CD14-positive monocyte (primary cell): ENCODE measurements at regions not wholly inside any gene's neighbourhood (a gene's known extent, or its start where the extent isn't known, plus 50 kb on each side); places are given as distances from the start of the nearest gene placed in this dataset.

Experiments
- DNase-seq, 3 donors: peaks; one replicate each; pipeline ENCODE4 v3.0.0-alpha.2; 2011 to 2022
- H2AFZ ChIP-seq: 2 replicates; pipeline ENCODE4 v1.6.0; 2012; ENCODE audit warnings: mild to moderate bottlenecking, low read depth, low read length, inconsistent platforms; ENCODE audit not compliant: insufficient read depth, poor library complexity, severe bottlenecking
- H3K27ac ChIP-seq, 2 donors: 1 replicate in 1 of 2; 2 replicates in 1 of 2; pipeline ENCODE4 v1.5.1; 2012 to 2013; ENCODE audit warnings: low read length in 2 of 2, control low read depth in 1 of 2, inconsistent platforms in 1 of 2, low read depth in 1 of 2, mild to moderate bottlenecking in 1 of 2
- H3K27me3 ChIP-seq, 2 donors: one replicate each; pipeline versions ENCODE4 v1.6.0 to v1.6.1; 2011 to 2013; ENCODE audit warnings: low read length in 2 of 2; ENCODE audit not compliant: control insufficient read depth in 2 of 2, insufficient read depth in 2 of 2
- H3K36me3 ChIP-seq, 2 donors: replicated peaks in 1 of 2; 1 replicate in 1 of 2; 2 replicates in 1 of 2; pipeline versions ENCODE4 v1.5.1 to v1.6.1; 2012 to 2013; ENCODE audit warnings: low read length in 2 of 2, control low read depth in 1 of 2, inconsistent platforms in 1 of 2, mild to moderate bottlenecking in 1 of 2; ENCODE audit not compliant: insufficient read depth in 2 of 2, control insufficient read depth in 1 of 2
- H3K4me1 ChIP-seq, 2 donors: 1 replicate in 1 of 2; 2 replicates in 1 of 2; pipeline versions ENCODE4 v1.5.1 to v1.6.1; 2012 to 2013; ENCODE audit warnings: low read length in 2 of 2, control low read depth in 1 of 2, inconsistent platforms in 1 of 2, mild to moderate bottlenecking in 1 of 2, moderate library complexity in 1 of 2; ENCODE audit not compliant: insufficient read depth in 2 of 2, control insufficient read depth in 1 of 2
- H3K4me2 ChIP-seq: replicated peaks from 2 replicates; pipeline ENCODE3; 2012; ENCODE audit warnings: low read length, moderate library complexity, mild to moderate bottlenecking; ENCODE audit not compliant: poor library complexity, severe bottlenecking; ENCODE audit errors: extremely low read depth
- H3K4me3 ChIP-seq, 3 experiments: fragments of 200-600 bp in 1 of 3; sonication (generic) in 1 of 3; replicated peaks in 1 of 3; 1 replicate in 2 of 3; 2 replicates in 1 of 3; pipeline ENCODE4 v1.5.1; 2011 to 2013; ENCODE audit warnings: low read length in 3 of 3, mild to moderate bottlenecking in 3 of 3, control low read depth in 2 of 3, low read depth in 2 of 3, inconsistent platforms in 1 of 3, moderate library complexity in 1 of 3
- H3K79me2 ChIP-seq: 2 replicates; pipeline ENCODE4 v1.6.0; 2012; ENCODE audit warnings: mild to moderate bottlenecking, control low read depth, inconsistent platforms, low read length, moderate library complexity; ENCODE audit not compliant: insufficient read depth
- H3K9ac ChIP-seq: 2 replicates; pipeline ENCODE4 v1.6.0; 2017; ENCODE audit warnings: low read length, mild to moderate bottlenecking; ENCODE audit not compliant: insufficient read depth, poor library complexity, severe bottlenecking
- H3K9me3 ChIP-seq, 2 donors: replicated peaks in 1 of 2; 1 replicate in 1 of 2; 2 replicates in 1 of 2; pipeline versions ENCODE4 v1.5.1 to v1.6.1; 2012 to 2013; ENCODE audit warnings: low read length in 2 of 2, control low read depth in 1 of 2; ENCODE audit not compliant: control insufficient read depth in 1 of 2, insufficient read depth in 1 of 2
- H4K20me1 ChIP-seq: 2 replicates; pipeline ENCODE4 v1.6.0; 2012; ENCODE audit warnings: mild to moderate bottlenecking, low read length, control low read depth, moderate library complexity; ENCODE audit not compliant: insufficient read depth
- H3K27ac Mint-ChIP-seq, 7 donors: one replicate each; pipeline ENCODE4 v1.8.0; 2020; ENCODE audit warnings: mild to moderate bottlenecking in 7 of 7, mixed read lengths in 7 of 7, moderate library complexity in 6 of 7, inconsistent platforms in 2 of 7
- H3K27me3 Mint-ChIP-seq, 3 donors: one replicate each; pipeline ENCODE4 v1.8.0; 2021 to 2022; ENCODE audit warnings: low read depth in 3 of 3, mild to moderate bottlenecking in 3 of 3, mixed read lengths in 3 of 3, moderate library complexity in 3 of 3, inconsistent platforms in 1 of 3
- H3K36me3 Mint-ChIP-seq, 2 donors: one replicate each; pipeline ENCODE4 v1.8.0; 2020; ENCODE audit warnings: mixed read lengths in 2 of 2, inconsistent platforms in 1 of 2, mild to moderate bottlenecking in 1 of 2
- H3K4me1 Mint-ChIP-seq: one replicate; pipeline ENCODE4 v1.8.0; 2020; ENCODE audit warnings: mild to moderate bottlenecking, mixed read lengths
- H3K4me3 Mint-ChIP-seq, 2 donors: one replicate each; pipeline ENCODE4 v1.8.0; 2020; ENCODE audit warnings: mild to moderate bottlenecking in 2 of 2, mixed read lengths in 2 of 2, moderate library complexity in 1 of 2
- H3K9me3 Mint-ChIP-seq, 7 donors: one replicate each; pipeline ENCODE4 v1.8.0; 2020 to 2022; ENCODE audit warnings: mixed read lengths in 7 of 7, mild to moderate bottlenecking in 6 of 7, moderate library complexity in 6 of 7, inconsistent platforms in 2 of 7
- WGBS: methylation state at CpG from one replicate; pipeline ENCODE4 v1.1.5; 2013; ENCODE audit warnings: missing lambda C conversion rate; ENCODE audit not compliant: insufficient coverage; 5-methylcytosine and 5-hydroxymethylcytosine counted together
- intact Hi-C, 2 donors: fragments of 100-400 bp; cut with micrococcal nuclease; formaldehyde crosslinking; loops; one replicate each; pipeline versions ENCODE4 v1.15.0 to v1.15.1; 2023
- TF ChIP-seq, protein P1 (sequence below): fragments of 200-600 bp; IDR thresholded peaks from one replicate; pipeline ENCODE4 v1.8.0; 2022; ENCODE audit warnings: antibody characterized with exemption, mild to moderate bottlenecking

DNA sequence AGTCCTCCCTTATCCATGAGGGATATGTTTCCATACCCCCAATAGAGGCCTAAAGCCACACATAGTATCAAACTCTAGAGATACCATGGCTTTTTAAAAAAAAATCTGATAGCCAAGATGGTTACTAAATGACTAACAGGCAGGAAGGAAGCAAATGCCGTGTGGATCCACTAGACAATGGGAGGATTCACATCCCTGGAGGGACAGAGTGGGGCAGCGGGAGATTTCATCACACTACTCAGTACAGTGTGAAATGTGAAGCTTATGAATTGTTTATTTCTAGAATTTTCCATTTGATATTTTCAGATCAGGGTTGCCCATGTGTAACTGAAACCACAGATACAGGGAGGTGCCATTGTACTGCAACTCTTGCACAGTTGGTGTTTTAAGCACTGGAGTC, 826.6 kb downstream of the SQOR start:
- H3K9ac ChIP-seq: no peak overlapping the region
- H3K36me3 ChIP-seq: no peaks in the 10 kb centered on the region
- Mint-ChIP-seq H3K27ac (no peak overlapping the region), H3K36me3 (no peaks in the 10 kb centered on the region), H3K27me3 (peaks cover 0 to 2% (median 0%) of the 10 kb centered on the region in 3 donors), H3K9me3 (peaks cover 2 to 11% (median 5%) of the 10 kb centered on the region in 7 donors), H3K4me3 (no peak overlapping the region), H3K4me1 (no peaks in the 10 kb centered on the region)
- peaks cover 3 to 15% of the 10 kb centered on the region in 2 donors for H3K9me3 ChIP-seq
- TF ChIP-seq, protein P1, sequence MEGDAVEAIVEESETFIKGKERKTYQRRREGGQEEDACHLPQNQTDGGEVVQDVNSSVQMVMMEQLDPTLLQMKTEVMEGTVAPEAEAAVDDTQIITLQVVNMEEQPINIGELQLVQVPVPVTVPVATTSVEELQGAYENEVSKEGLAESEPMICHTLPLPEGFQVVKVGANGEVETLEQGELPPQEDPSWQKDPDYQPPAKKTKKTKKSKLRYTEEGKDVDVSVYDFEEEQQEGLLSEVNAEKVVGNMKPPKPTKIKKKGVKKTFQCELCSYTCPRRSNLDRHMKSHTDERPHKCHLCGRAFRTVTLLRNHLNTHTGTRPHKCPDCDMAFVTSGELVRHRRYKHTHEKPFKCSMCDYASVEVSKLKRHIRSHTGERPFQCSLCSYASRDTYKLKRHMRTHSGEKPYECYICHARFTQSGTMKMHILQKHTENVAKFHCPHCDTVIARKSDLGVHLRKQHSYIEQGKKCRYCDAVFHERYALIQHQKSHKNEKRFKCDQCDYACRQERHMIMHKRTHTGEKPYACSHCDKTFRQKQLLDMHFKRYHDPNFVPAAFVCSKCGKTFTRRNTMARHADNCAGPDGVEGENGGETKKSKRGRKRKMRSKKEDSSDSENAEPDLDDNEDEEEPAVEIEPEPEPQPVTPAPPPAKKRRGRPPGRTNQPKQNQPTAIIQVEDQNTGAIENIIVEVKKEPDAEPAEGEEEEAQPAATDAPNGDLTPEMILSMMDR: no peak
- no peak overlapping the region for H3K27ac ChIP-seq
- no peak overlapping the region for H3K4me3 ChIP-seq
- H3K4me1 ChIP-seq: no peaks in the 10 kb centered on the region
- 60% methylated on average over 1 of the region's 2 CpGs for WGBS
- H3K79me2 ChIP-seq: no peaks in the 10 kb centered on the region
- no peaks in the 10 kb centered on the region for H4K20me1 ChIP-seq
- H3K27me3 ChIP-seq: no peaks in the 10 kb centered on the region
- DNase-seq: no peak
- no peak overlapping the region for H3K4me2 ChIP-seq
- intact Hi-C loops: no loop called here
- H2AFZ ChIP-seq: no peak overlapping the region

- Histone ChIP-seq H3K4me2 (no peak overlapping the region), H3K9me3 (peaks cover 2 to 15% of the 10 kb centered on the region in 2 donors), H2AFZ (no peak overlapping the region), H3K36me3 (no peaks in the 10 kb centered on the region), H3K79me2 (no peaks in the 10 kb centered on the region), H3K27ac (no peak overlapping the region), H3K4me1 (no peaks in the 10 kb centered on the region), H3K27me3 (no peaks in the 10 kb centered on the region), H3K9ac (no peak overlapping the region), H3K4me3 (no peak overlapping the region), H4K20me1 (no peaks in the 10 kb centered on the region)
- WGBS: no CpG with 5 or more reads among the region's 1 CpG
- H3K27ac Mint-ChIP-seq: no peak overlapping the region
- TF ChIP-seq, protein P1: no peak
- H3K9me3 Mint-ChIP-seq: peaks cover 0 to 10% (median 4%) of the 10 kb centered on the region in 7 donors
- intact Hi-C loops: no loop called here
- H3K4me1 Mint-ChIP-seq: no peaks in the 10 kb centered on the region
- no peaks in the 10 kb centered on the region for H3K36me3 Mint-ChIP-seq
- DNase-seq: no peak
- H3K4me3 Mint-ChIP-seq: no peak overlapping the region
- peaks cover 0 to 1% (median 0%) of the 10 kb centered on the region in 3 donors for H3K27me3 Mint-ChIP-seq
Measured at GRCh38 chr15:46467041-46467440, 832.2 kb downstream of the SQOR start.
